ENCODE measurements at regions not wholly inside any gene's neighbourhood (a gene's known extent, or its start where the extent isn't known, plus 50 kb on each side); places are given as distances from the start of the nearest gene placed in this dataset.

- no peak overlapping the region for H3K27ac ChIP-seq (ENCODE audit: low read depth, low read length)
- no peak overlapping the region for H3K4me3 ChIP-seq (ENCODE audit: insufficient read depth, low read length)
- H3K36me3 ChIP-seq (ENCODE audit: insufficient read depth, low read length): no peaks in the 10 kb centered on the region
- no peaks in the 10 kb centered on the region for H4K20me1 ChIP-seq (ENCODE audit: insufficient read depth, low read length)
- no peak overlapping the region for H2AFZ ChIP-seq (ENCODE audit: low read length)
- no peaks in the 10 kb centered on the region for H3K79me2 ChIP-seq (ENCODE audit: insufficient read depth, low read length)
- no peak for DNase-seq (ENCODE audit: insufficient read length, low spot score, missing footprints)
- H3K4me1 ChIP-seq (ENCODE audit: insufficient read depth, low read length): no peaks in the 10 kb centered on the region
- H3K9me3 ChIP-seq (ENCODE audit: low read depth, low read length): no peaks in the 10 kb centered on the region
- TF ChIP-seq, protein P1, sequence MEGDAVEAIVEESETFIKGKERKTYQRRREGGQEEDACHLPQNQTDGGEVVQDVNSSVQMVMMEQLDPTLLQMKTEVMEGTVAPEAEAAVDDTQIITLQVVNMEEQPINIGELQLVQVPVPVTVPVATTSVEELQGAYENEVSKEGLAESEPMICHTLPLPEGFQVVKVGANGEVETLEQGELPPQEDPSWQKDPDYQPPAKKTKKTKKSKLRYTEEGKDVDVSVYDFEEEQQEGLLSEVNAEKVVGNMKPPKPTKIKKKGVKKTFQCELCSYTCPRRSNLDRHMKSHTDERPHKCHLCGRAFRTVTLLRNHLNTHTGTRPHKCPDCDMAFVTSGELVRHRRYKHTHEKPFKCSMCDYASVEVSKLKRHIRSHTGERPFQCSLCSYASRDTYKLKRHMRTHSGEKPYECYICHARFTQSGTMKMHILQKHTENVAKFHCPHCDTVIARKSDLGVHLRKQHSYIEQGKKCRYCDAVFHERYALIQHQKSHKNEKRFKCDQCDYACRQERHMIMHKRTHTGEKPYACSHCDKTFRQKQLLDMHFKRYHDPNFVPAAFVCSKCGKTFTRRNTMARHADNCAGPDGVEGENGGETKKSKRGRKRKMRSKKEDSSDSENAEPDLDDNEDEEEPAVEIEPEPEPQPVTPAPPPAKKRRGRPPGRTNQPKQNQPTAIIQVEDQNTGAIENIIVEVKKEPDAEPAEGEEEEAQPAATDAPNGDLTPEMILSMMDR (IDR thresholded peaks at IDR 0.05; ENCODE audit: extremely low read depth, low read depth, low read length): no peak
- H3K4me2 ChIP-seq (ENCODE audit: insufficient read depth, low read length): no peak overlapping the region
- H3K27me3 ChIP-seq (ENCODE audit: insufficient read depth, low read length): no peaks in the 10 kb centered on the region
Measured at GRCh38 chr20:39132093-39132492, 169.9 kb downstream of the DHX35 start.

GRCh38 chr20:39130627-39131026 is 168.5 kb downstream of the DHX35 start:
- H4K20me1 ChIP-seq (ENCODE audit: insufficient read depth, low read length): no peaks in the 10 kb centered on the region
- no peak overlapping the region for H3K27ac ChIP-seq (ENCODE audit: low read depth, low read length)
- DNase-seq (ENCODE audit: insufficient read length, low spot score, missing footprints): no peak
- H2AFZ ChIP-seq (ENCODE audit: low read length): no peak overlapping the region
- no peaks in the 10 kb centered on the region for H3K27me3 ChIP-seq (ENCODE audit: insufficient read depth, low read length)
- TF ChIP-seq, protein P1 (IDR thresholded peaks at IDR 0.05; ENCODE audit: extremely low read depth, low read depth, low read length): no peak
- H3K79me2 ChIP-seq (ENCODE audit: insufficient read depth, low read length): no peaks in the 10 kb centered on the region
- no peak overlapping the region for H3K4me3 ChIP-seq (ENCODE audit: insufficient read depth, low read length)
- H3K9me3 ChIP-seq (ENCODE audit: low read depth, low read length): no peaks in the 10 kb centered on the region
- H3K4me2 ChIP-seq (ENCODE audit: insufficient read depth, low read length): no peak overlapping the region
- no peaks in the 10 kb centered on the region for H3K36me3 ChIP-seq (ENCODE audit: insufficient read depth, low read length)
- no peaks in the 10 kb centered on the region for H3K4me1 ChIP-seq (ENCODE audit: insufficient read depth, low read length)

- H2AFZ ChIP-seq (ENCODE audit: low read length): no peak overlapping the region
- DNase-seq (ENCODE audit: insufficient read length, low spot score, missing footprints): no peak
- H3K4me2 ChIP-seq (ENCODE audit: insufficient read depth, low read length): no peak overlapping the region
- TF ChIP-seq, protein P1 (IDR thresholded peaks at IDR 0.05; ENCODE audit: extremely low read depth, low read depth, low read length): no peak
- H3K36me3 ChIP-seq (ENCODE audit: insufficient read depth, low read length): no peaks in the 10 kb centered on the region
- H4K20me1 ChIP-seq (ENCODE audit: insufficient read depth, low read length): no peaks in the 10 kb centered on the region
- no peak overlapping the region for H3K27ac ChIP-seq (ENCODE audit: low read depth, low read length)
- no peaks in the 10 kb centered on the region for H3K4me1 ChIP-seq (ENCODE audit: insufficient read depth, low read length)
- H3K27me3 ChIP-seq (ENCODE audit: insufficient read depth, low read length): no peaks in the 10 kb centered on the region
- no peaks in the 10 kb centered on the region for H3K79me2 ChIP-seq (ENCODE audit: insufficient read depth, low read length)
- H3K9me3 ChIP-seq (ENCODE audit: low read depth, low read length): no peaks in the 10 kb centered on the region
- no peak overlapping the region for H3K4me3 ChIP-seq (ENCODE audit: insufficient read depth, low read length)
Measured at GRCh38 chr20:39129523-39129922, 167.4 kb downstream of the DHX35 start.

GRCh38 chr20:39124064-39124463 is 161.9 kb downstream of the DHX35 start:
- H3K4me3 ChIP-seq (ENCODE audit: insufficient read depth, low read length): no peak overlapping the region
- TF ChIP-seq, protein P1 (IDR thresholded peaks at IDR 0.05; ENCODE audit: extremely low read depth, low read depth, low read length): no peak
- no peak overlapping the region for H2AFZ ChIP-seq (ENCODE audit: low read length)
- no peak overlapping the region for H3K27ac ChIP-seq (ENCODE audit: low read depth, low read length)
- no peaks in the 10 kb centered on the region for H3K79me2 ChIP-seq (ENCODE audit: insufficient read depth, low read length)
- no peaks in the 10 kb centered on the region for H3K9me3 ChIP-seq (ENCODE audit: low read depth, low read length)
- H3K36me3 ChIP-seq (ENCODE audit: insufficient read depth, low read length): no peaks in the 10 kb centered on the region
- DNase-seq (ENCODE audit: insufficient read length, low spot score, missing footprints): no peak
- no peak overlapping the region for H3K4me2 ChIP-seq (ENCODE audit: insufficient read depth, low read length)
- H3K4me1 ChIP-seq (ENCODE audit: insufficient read depth, low read length): no peaks in the 10 kb centered on the region
- no peaks in the 10 kb centered on the region for H3K27me3 ChIP-seq (ENCODE audit: insufficient read depth, low read length)
- no peaks in the 10 kb centered on the region for H4K20me1 ChIP-seq (ENCODE audit: insufficient read depth, low read length)
